ENCODE measurements at regions not wholly inside any gene's neighbourhood (a gene's known extent, or its start where the extent isn't known, plus 50 kb on each side); places are given as distances from the start of the nearest gene placed in this dataset.
"Not testable (repeated sequence)": the region's sequence is repeated elsewhere in the genome, so short reads cannot be mapped to it uniquely, and the experiment has no call there.

- no peak for DNase-seq
Observed at GRCh38 chrX:14347523-14347922, 181.8 kb upstream of the GLRA2 start.

- DNase-seq = no peak
Observed at GRCh38 chrX:14344172-14344940, 185.0 kb upstream of the GLRA2 start.

GRCh38 chrX:14309431-14309830 is 219.9 kb upstream of the GLRA2 start:
- no peak for DNase-seq

- DNase-seq = not testable (repeated sequence)
Observed at GRCh38 chrX:14308976-14309375, 220.4 kb upstream of the GLRA2 start.

GRCh38 chrX:14303891-14304290 is 225.4 kb upstream of the GLRA2 start:
- no peak for DNase-seq

GRCh38 chrX:14302561-14302960 is 226.8 kb upstream of the GLRA2 start:
- not testable (repeated sequence) for DNase-seq

GRCh38 chrX:14300376-14300775 is 229.0 kb upstream of the GLRA2 start:
- peak; percentile 57 for DNase-seq

GRCh38 chrX:14295426-14295825 is 233.9 kb upstream of the GLRA2 start:
- DNase-seq = no peak

- DNase-seq = no peak
Observed at GRCh38 chrX:14291666-14292500, 237.5 kb upstream of the GLRA2 start.

- DNase-seq = no peak
Observed at GRCh38 chrX:14290335-14290734, 239.0 kb upstream of the GLRA2 start.

- no peak for DNase-seq
Observed at GRCh38 chrX:14274691-14275090, 245.0 kb upstream of the GEMIN8 start.

GRCh38 chrX:14267216-14267615 is 237.5 kb upstream of the GEMIN8 start:
- no peak for DNase-seq

GRCh38 chrX:14266705-14267104 is 237.0 kb upstream of the GEMIN8 start:
- no peak for DNase-seq

- no peak for DNase-seq
Observed at GRCh38 chrX:14243823-14244222, 214.1 kb upstream of the GEMIN8 start.

- no peak for DNase-seq
Observed at GRCh38 chrX:14235004-14235403, 205.3 kb upstream of the GEMIN8 start.

GRCh38 chrX:14232688-14233087 is 203.0 kb upstream of the GEMIN8 start:
- peak; percentile 6 for DNase-seq

GRCh38 chrX:14228611-14229010 is 198.9 kb upstream of the GEMIN8 start:
- DNase-seq = no peak

GRCh38 chrX:14220386-14220944 is 190.8 kb upstream of the GEMIN8 start:
- no peak for DNase-seq

GRCh38 chrX:14209034-14209433 is 179.3 kb upstream of the GEMIN8 start:
- DNase-seq = no peak

- no peak for DNase-seq
Observed at GRCh38 chrX:14194711-14195110, 165.0 kb upstream of the GEMIN8 start.

GRCh38 chrX:14193547-14193946 is 163.9 kb upstream of the GEMIN8 start:
- DNase-seq = no peak

- DNase-seq = no peak
Observed at GRCh38 chrX:14173873-14174272, 144.2 kb upstream of the GEMIN8 start.

- no peak for DNase-seq
Observed at GRCh38 chrX:14164828-14165227, 135.1 kb upstream of the GEMIN8 start.

GRCh38 chrX:14125462-14125861 is 95.8 kb upstream of the GEMIN8 start:
- DNase-seq = peak; percentile 69
